ENCODE measurements at regions not wholly inside any gene's neighbourhood (a gene's known extent, or its start where the extent isn't known, plus 50 kb on each side); places are given as distances from the start of the nearest gene placed in this dataset.

GRCh38 chr11:70711095-70711910, 313.0 kb downstream of the CTTN start:
- H3K27ac Mint-ChIP-seq, result no peak overlapping the region
- no peaks in the 10 kb centered on the region for H3K36me3 Mint-ChIP-seq (ENCODE audit: insufficient read depth)
- no peak for TF ChIP-seq CTCF (IDR thresholded peaks at IDR 0.05; ENCODE audit: unreplicated experiment)
- H3K9me3 Mint-ChIP-seq (ENCODE audit: low read depth), result no peaks in the 10 kb centered on the region
- no peak overlapping the region for H3K4me3 Mint-ChIP-seq (ENCODE audit: low read depth)
- no peaks in the 10 kb centered on the region for H3K4me1 Mint-ChIP-seq (ENCODE audit: low read depth)
- DNase-seq (ENCODE audit: low spot score, unreplicated experiment), result no peak
- H3K27me3 Mint-ChIP-seq, result no peaks in the 10 kb centered on the region

GRCh38 chr11:70711911-70712185, 313.5 kb downstream of the CTTN start:
- Mint-ChIP-seq H3K36me3 (ENCODE audit: insufficient read depth) (no peaks in the 10 kb centered on the region), H3K9me3 (ENCODE audit: low read depth) (no peaks in the 10 kb centered on the region), H3K27ac (no peak overlapping the region), H3K27me3 (no peaks in the 10 kb centered on the region), H3K4me1 (ENCODE audit: low read depth) (no peaks in the 10 kb centered on the region), H3K4me3 (ENCODE audit: low read depth) (no peak overlapping the region)
- DNase-seq (ENCODE audit: low spot score, unreplicated experiment), result no peak
- no peak for TF ChIP-seq CTCF (IDR thresholded peaks at IDR 0.05; ENCODE audit: unreplicated experiment)

- DNase-seq (ENCODE audit: low spot score, unreplicated experiment), result no peak
- H3K27me3 Mint-ChIP-seq, result no peaks in the 10 kb centered on the region
- peak overlapping the region; percentile 2 for H3K27ac Mint-ChIP-seq
Observed at GRCh38 chr11:70712471-70712870, 314.1 kb downstream of the CTTN start.

GRCh38 chr11:70713086-70713835, 314.9 kb downstream of the CTTN start:
- no peaks in the 10 kb centered on the region for H3K27me3 Mint-ChIP-seq
- H3K36me3 Mint-ChIP-seq (ENCODE audit: insufficient read depth), result no peaks in the 10 kb centered on the region
- no peak overlapping the region for H3K4me3 Mint-ChIP-seq (ENCODE audit: low read depth)
- H3K27ac Mint-ChIP-seq, result no peak overlapping the region
- no peak for TF ChIP-seq CTCF (IDR thresholded peaks at IDR 0.05; ENCODE audit: unreplicated experiment)
- no peak for DNase-seq (ENCODE audit: low spot score, unreplicated experiment)
- no peaks in the 10 kb centered on the region for H3K4me1 Mint-ChIP-seq (ENCODE audit: low read depth)
- no peaks in the 10 kb centered on the region for H3K9me3 Mint-ChIP-seq (ENCODE audit: low read depth)

More at GRCh38 chr11:70712471-70712870, 314.1 kb downstream of the CTTN start:
- Mint-ChIP-seq H3K4me3 (ENCODE audit: low read depth) (no peak overlapping the region), H3K36me3 (ENCODE audit: insufficient read depth) (no peaks in the 10 kb centered on the region), H3K4me1 (ENCODE audit: low read depth) (no peaks in the 10 kb centered on the region), H3K9me3 (ENCODE audit: low read depth) (no peaks in the 10 kb centered on the region)
- TF ChIP-seq CTCF (IDR thresholded peaks at IDR 0.05; ENCODE audit: unreplicated experiment), result no peak

GRCh38 chr11:70713988-70714665, 315.8 kb downstream of the CTTN start:
- DNase-seq (ENCODE audit: low spot score, unreplicated experiment), result no peak
- no peaks in the 10 kb centered on the region for H3K36me3 Mint-ChIP-seq (ENCODE audit: insufficient read depth)
- no peaks in the 10 kb centered on the region for H3K9me3 Mint-ChIP-seq (ENCODE audit: low read depth)
- H3K27ac Mint-ChIP-seq, result no peak overlapping the region
- no peak for TF ChIP-seq CTCF (IDR thresholded peaks at IDR 0.05; ENCODE audit: unreplicated experiment)
- H3K4me1 Mint-ChIP-seq (ENCODE audit: low read depth), result no peaks in the 10 kb centered on the region
- no peaks in the 10 kb centered on the region for H3K27me3 Mint-ChIP-seq
- no peak overlapping the region for H3K4me3 Mint-ChIP-seq (ENCODE audit: low read depth)
